CD4-positive, alpha-beta T cell treated with Interleukin-6 for 4 hours (primary cell): ENCODE measurements at regions not wholly inside any gene's neighbourhood (a gene's known extent, or its start where the extent isn't known, plus 50 kb on each side); places are given as distances from the start of the nearest gene placed in this dataset.

Experiments
- DNase-seq: peaks from one replicate; pipeline ENCODE4 v3.0.0-alpha.2; 2020; ENCODE audit warnings: mixed read lengths

GRCh38 chr10:42952931-42953683 lies 123.8 kb upstream of the RET start:
- no peak for DNase-seq

DNA sequence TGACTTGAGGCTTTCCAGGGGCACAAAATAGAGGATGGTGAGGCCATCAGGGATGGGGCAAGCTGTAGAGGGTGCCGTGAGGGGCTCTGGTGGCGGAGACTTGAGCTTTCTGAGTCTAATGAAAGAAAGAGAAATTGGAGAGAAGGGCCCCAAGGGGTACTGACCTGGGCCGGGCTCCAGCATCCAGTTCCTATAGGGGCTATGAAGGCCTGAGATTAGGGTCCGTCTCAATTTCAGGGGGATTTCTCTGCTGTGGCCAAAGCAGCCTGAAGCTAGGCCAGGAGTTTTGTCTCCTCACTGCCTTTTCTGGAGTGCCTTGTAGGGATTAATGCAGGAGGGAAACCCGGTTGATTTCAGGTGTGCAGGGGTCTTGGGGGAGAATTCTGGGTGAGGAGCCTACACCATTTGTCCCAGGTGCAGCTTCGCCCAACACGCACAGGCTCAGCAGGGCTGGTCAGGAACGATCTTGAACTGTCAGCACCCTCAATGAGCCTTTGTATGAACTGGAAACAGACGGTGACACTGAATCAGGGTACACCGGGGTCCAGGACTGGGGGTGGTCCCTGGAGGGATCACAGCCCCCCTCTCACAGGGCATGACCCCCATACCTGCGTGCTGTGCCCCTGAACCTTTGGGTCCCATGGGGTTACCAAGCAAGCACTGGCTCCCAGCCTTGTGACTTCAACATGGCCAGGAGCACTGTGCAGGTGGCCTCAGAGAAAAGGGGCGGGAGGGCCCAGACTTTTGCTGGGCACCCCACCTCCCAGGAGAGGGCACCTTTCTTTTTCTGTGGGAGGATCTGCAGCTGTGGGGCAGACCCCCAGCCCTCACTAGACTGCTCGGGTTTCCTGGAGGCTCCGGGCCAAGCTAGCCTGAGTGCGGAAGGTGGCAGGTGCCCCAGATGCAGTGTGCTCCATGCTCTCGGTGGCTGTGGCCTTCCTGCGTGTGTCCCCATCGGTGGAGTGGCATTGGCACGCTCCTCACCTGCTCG lies 122.9 kb upstream of the RET start:
- DNase-seq = no peak

DNA sequence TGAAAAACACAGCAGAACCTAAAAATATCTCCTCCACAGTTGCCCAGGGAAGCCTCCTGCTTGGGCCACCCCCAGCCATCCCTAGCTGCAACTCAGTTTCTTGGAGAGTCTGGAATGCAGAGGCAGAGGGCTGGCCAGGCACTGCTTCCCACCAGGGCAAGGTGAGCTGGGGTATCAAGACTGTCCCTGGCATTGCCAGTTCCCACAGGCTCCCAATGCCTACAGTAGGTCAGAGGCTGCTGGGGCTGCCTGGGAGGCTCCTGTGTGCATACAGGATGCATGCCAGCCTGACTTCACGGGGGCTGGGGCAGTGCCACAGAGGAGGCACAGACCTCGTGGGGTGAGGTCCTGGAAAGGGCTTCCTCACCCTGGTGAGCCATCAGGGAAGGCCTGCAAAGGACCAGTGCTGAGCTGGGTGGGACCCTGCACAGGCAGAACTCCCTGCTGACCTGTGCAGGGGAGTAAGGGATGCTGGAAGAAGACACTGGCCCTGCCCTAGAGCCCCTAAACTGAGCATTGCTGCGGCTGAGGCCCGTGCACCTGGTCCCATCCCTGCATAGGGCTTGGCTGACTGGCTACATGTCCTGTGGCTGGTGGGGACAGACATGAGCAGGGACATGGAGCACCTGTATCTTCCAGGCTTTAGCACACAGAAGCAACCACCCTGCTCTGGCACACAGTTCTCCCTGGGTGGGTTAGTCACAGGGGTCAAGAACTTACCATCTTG lies 121.9 kb upstream of the RET start:
- no peak for DNase-seq

DNA sequence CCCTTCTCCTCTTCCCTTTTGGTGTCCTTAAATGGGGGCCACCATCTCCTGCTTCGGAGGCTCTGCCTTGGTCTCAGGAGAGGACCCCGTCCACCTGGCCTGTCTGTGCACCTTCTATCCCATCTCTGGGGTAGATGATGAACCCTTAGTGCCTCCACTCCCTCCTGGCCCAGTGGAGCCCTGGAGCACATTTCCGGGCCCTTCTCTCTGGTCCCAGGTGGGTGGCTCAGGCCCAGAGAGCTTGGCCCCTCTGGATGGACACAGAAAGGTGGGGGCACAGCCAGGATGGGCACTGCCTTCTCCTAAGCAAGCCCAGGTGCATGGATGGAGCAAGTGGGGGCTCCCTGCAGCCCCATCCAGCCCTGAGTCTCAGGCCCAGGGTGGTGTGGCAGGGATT lies 121.4 kb upstream of the RET start:
- DNase-seq = no peak

GRCh38 chr10:42956045-42956444 lies 120.8 kb upstream of the RET start:
- DNase-seq = no peak

DNA sequence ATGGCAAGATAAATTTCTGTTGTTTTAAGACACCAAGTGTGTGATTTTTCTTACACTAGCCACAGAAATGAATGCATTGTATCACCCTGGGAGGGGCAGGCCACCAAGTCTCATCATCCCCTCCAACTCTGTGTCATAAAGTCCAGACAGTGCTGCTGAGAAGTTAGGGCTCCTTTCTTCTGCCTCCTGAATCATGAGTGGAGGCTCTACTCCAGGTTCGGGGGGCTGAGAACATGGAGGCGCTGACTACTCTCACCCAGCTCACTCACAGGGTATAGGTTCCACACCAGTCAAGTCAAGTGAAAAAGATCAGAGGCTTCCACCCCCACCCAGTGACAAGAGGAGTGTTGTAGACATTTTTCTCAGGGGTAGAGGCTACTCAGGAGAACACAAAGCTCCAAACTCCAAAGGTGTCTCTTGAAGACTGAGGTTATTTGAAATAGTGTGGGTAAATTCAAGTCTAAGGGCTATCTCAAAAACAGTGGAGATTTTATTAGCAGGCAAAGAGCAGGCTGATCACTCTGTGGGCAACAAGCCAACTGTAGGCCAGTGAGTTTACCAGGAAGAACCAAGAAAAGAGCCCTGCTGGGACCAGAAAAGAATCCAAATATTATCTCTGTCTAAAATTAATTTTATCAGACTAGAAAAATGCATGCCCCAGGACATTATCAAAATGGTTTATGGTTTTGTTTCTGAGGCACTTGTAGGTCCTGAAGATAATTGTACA lies 118.6 kb upstream of the RET start:
- DNase-seq = no peak

- no peak for DNase-seq
These were observed 117.0 kb upstream of the RET start for GRCh38 chr10:42959833-42960232.

- DNase-seq = no peak
These were observed 116.3 kb upstream of the RET start for GRCh38 chr10:42960491-42960990.

DNA sequence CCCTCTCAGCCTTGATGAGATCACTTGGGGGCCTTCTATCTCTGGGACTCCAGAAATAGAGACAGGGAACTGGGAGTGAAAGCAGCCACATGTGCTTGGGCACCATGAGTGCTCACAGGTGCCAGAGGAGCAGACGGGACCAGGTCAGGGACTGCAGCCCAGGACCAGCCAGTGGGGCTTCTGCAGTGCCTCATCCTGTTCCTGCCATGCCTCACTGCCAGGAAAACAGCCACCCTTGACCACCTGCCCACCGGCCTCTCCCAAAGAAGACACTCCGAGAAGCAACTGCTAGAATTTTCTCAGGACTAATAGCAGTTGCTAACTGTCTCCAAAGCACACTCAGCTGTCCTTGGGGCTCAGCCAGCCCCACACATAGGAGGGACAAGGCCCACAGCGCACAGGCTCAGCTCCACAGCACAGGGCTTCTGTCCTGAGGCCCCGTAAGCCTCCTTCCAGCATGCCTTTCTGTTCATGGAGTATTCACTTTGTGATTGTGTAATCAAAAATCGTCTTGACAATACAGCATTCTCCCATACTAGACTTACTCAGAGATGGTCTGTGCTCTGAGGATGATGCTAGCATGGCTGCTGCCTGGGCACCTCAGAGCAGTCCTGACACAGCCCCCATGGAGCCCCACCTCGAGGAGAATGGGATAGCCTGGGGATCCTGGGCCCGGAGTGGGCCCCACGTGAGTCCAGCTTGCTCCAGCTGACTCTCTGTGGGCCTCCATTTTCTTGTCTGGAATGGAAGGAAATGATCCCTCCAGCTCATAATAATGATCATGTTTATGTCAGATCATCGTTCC lies 115.7 kb upstream of the RET start:
- no peak for DNase-seq

- no peak for DNase-seq
These were observed 115.1 kb upstream of the RET start for GRCh38 chr10:42961796-42962109.

DNA sequence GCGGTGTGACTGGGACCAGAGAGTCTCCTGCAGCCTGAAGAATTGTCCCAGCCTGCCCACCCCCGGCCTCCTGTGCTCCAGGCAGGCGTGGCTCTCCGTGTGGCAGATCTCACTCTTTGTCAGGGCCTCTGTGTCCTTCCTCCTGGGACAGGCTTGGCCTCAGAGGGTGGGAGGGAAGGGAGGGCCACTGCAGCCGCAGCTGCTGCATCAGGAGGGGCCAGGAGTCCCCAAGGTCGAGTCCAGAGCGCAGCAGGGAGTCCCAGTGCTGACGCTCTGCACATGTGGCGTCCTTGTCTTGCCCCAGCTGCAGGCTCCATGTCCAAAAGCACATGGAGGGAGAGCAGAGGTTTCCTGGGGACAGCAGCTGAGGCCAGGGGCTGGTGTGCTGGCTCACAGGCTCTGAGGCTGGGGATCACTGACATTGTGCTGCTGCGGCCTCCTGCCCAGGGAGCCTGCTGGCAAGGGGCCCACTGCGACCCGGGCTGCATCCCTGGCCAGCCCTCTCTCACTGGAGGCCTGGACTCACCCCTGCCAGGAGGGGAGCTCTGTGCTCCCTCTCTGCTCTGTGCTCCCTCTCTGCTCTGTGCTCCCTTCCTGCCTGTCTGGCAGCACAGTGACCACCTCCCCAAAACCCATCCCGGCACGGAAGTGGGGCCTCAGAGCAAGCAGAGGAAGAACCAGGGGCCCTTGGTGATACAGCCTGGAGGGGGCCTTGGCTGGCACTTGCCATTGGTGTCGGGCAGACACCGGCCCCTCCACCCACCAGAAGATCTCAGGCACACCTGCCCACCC lies 114.6 kb upstream of the RET start:
- no peak for DNase-seq

- DNase-seq = no peak
These were observed 114.0 kb upstream of the RET start for GRCh38 chr10:42962902-42963231.

- no peak for DNase-seq
These were observed 113.6 kb upstream of the RET start for GRCh38 chr10:42963312-42963711.

GRCh38 chr10:42969147-42969546 lies 107.7 kb upstream of the RET start:
- no peak for DNase-seq

DNA sequence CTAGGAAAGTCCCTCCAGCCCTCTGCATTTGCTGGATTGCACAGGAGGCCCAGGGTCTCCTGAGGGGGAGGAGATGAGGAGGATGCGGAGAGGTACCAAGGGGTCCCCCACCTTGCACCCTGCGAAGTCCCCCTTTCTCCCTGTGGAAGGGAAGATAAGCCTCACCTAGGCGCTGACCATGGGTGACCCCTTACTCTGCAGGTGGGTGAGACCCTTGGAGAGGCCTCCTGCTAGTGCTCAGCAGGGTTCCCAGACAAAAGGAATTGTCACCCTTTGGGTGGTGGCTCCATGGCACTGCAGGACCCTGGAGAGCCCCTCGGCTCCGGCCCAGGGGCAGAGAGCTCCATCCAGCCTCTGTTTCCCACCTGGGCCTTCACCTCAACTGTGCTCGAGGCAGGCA lies 107.0 kb upstream of the RET start:
- DNase-seq = no peak

DNA sequence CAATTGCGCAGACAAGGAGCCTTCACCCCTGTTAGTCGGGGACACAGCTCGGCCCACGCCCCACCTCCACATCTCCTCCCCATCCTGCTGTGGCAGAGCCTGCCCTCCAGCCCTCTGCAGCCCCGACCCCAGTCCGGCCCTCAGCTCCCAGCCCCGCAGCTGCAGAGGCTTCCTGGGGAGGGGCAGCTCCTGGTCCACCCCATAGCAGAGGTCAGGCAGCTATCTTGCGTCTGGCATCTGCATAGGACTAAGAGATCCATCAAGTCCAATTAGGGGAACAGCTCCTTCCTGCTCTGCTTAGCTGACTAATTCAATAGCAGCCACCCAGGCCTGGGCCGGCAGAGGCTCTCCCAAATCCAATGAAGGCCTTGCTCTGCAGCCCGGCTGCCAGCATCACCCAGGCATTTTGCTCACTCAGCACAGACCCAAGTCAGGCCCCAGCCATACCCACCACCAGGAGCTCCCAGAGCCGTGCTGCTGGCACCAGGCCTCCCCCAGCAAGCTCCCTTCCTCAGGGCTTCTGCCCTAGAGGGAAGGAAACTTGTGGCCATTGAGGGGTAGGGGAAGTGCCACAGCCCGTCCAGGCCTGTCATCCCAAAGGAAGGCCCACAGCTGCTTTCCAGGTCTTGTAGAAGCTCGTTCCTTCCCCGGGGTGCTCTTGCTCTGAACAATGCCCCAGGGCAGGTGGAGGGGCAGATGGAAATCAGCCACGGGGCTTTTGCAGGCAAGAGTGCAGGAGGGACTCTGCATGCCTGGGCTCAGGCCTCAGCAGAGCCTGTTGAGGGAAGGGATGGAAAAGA lies 106.2 kb upstream of the RET start:
- DNase-seq = no peak

GRCh38 chr10:42971251-42971599 lies 105.6 kb upstream of the RET start:
- DNase-seq = no peak

DNA sequence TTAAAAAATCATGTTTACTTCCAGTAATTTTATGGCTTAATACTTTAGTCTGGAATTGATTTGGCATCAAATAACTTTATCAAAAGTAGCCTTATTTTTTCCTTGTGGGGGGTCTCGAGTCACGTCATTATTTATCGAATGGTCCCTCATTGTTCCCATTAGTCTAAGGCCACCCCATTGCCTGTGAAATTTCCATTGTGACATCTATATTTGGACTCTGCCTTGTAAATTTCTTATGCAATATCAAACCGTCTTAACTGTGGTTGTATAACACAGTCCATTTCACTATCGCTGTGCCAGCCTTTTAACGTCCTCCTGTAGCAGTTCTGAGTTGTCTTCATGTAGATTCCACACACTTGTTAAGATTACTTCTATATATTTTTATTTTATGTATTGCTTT lies 103.9 kb upstream of the RET start:
- DNase-seq = no peak

- no peak for DNase-seq
These were observed 103.5 kb upstream of the RET start for GRCh38 chr10:42973411-42973810.
